H9 (cell line): ENCODE measurements at regions not wholly inside any gene's neighbourhood (a gene's known extent, or its start where the extent isn't known, plus 50 kb on each side); places are given as distances from the start of the nearest gene placed in this dataset.

Experiments used
- DNase-seq: peaks from one replicate; pipeline ENCODE4 v3.0.0-alpha.2; 2017
- H2AFZ ChIP-seq: one replicate; pipeline ENCODE4 v1.6.1; 2013; ENCODE audit warnings: mild to moderate bottlenecking, low read length, control low read depth, moderate library complexity
- H2AK5ac ChIP-seq: 2 replicates; pipeline ENCODE4 v1.6.1; 2013; ENCODE audit warnings: low read length, control low read depth, mixed read lengths; ENCODE audit not compliant: insufficient read length
- H2BK120ac ChIP-seq: one replicate; pipeline ENCODE4 v1.6.1; 2013; ENCODE audit warnings: low read depth, mild to moderate bottlenecking, low read length, control low read depth, inconsistent platforms; ENCODE audit not compliant: poor library complexity, severe bottlenecking
- H2BK12ac ChIP-seq: 2 replicates; pipeline ENCODE4 v1.6.1; 2013; ENCODE audit warnings: low read length, control low read depth, mixed read lengths, low read depth; ENCODE audit not compliant: insufficient read length
- H2BK15ac ChIP-seq: 2 replicates; pipeline ENCODE4 v1.6.1; 2013; ENCODE audit warnings: low read depth, low read length, control low read depth
- H2BK20ac ChIP-seq: one replicate; pipeline ENCODE4 v1.6.1; 2013; ENCODE audit warnings: low read depth, mild to moderate bottlenecking, low read length, control low read depth, inconsistent platforms; ENCODE audit not compliant: poor library complexity, severe bottlenecking
- H2BK5ac ChIP-seq: 2 replicates; pipeline ENCODE4 v1.6.1; 2013; ENCODE audit warnings: low read length, control low read depth, mixed read lengths; ENCODE audit not compliant: insufficient read length
- H3K14ac ChIP-seq: 2 replicates; pipeline ENCODE4 v1.6.1; 2013; ENCODE audit warnings: low read length, control low read depth; ENCODE audit not compliant: insufficient read depth
- H3K18ac ChIP-seq: 2 replicates; pipeline ENCODE4 v1.6.1; 2013; ENCODE audit warnings: low read depth, mild to moderate bottlenecking, mixed read lengths, low read length, control low read depth; ENCODE audit not compliant: insufficient read length
- H3K23ac ChIP-seq: 2 replicates; pipeline ENCODE4 v1.6.1; 2013; ENCODE audit warnings: low read length, control low read depth, mixed read lengths, low read depth; ENCODE audit not compliant: insufficient read length
- H3K23me2 ChIP-seq: 2 replicates; pipeline ENCODE4 v1.6.1; 2013; ENCODE audit warnings: low read depth, mild to moderate bottlenecking, mixed read lengths, low read length, control low read depth; ENCODE audit not compliant: insufficient read length, poor library complexity, severe bottlenecking
- H3K27ac ChIP-seq: 2 replicates; pipeline ENCODE4 v1.5.1; 2013; ENCODE audit warnings: low read length, control low read depth, mixed read lengths, low read depth; ENCODE audit not compliant: insufficient read length
- H3K27me3 ChIP-seq: 2 replicates; pipeline ENCODE4 v1.6.1; 2013; ENCODE audit warnings: low read length, control low read depth, inconsistent platforms; ENCODE audit not compliant: insufficient read depth
- H3K4ac ChIP-seq: 2 replicates; pipeline ENCODE4 v1.6.1; 2013; ENCODE audit warnings: low read depth, mild to moderate bottlenecking, control low read depth, inconsistent platforms, low read length, moderate library complexity
- H3K4me1 ChIP-seq: 2 replicates; pipeline ENCODE4 v1.6.1; 2013; ENCODE audit warnings: low read length, control low read depth, inconsistent platforms; ENCODE audit not compliant: insufficient read depth
- H3K4me2 ChIP-seq: 2 replicates; pipeline ENCODE4 v1.6.1; 2013; ENCODE audit warnings: low read length, control low read depth, mixed read lengths; ENCODE audit not compliant: insufficient read length, insufficient read depth
- H3K56ac ChIP-seq: 2 replicates; pipeline ENCODE4 v1.6.1; 2013; ENCODE audit warnings: low read depth, mild to moderate bottlenecking, mixed read lengths, low read length, control low read depth; ENCODE audit not compliant: insufficient read length
- H3K79me1 ChIP-seq: 2 replicates; pipeline ENCODE4 v1.6.1; 2013; ENCODE audit warnings: low read depth, mild to moderate bottlenecking, moderate library complexity, low read length, control low read depth, inconsistent platforms; ENCODE audit not compliant: insufficient read depth, poor library complexity, severe bottlenecking
- H3K79me2 ChIP-seq: 2 replicates; pipeline ENCODE4 v1.6.1; 2013; ENCODE audit warnings: low read length, control low read depth, inconsistent platforms; ENCODE audit not compliant: insufficient read depth
- H3K9ac ChIP-seq: 2 replicates; pipeline ENCODE4 v1.6.1; 2013; ENCODE audit warnings: low read length, control low read depth, mixed read lengths; ENCODE audit not compliant: insufficient read length; ENCODE audit errors: extremely low read depth
- H3K9me3 ChIP-seq: one replicate; pipeline ENCODE4 v1.6.1; 2013; ENCODE audit warnings: low read depth, low read length, inconsistent platforms; ENCODE audit not compliant: control insufficient read depth
- H3T11ph ChIP-seq: one replicate; pipeline ENCODE4 v1.6.1; 2013; ENCODE audit warnings: mild to moderate bottlenecking, low read length, control low read depth, inconsistent platforms
- H4K20me1 ChIP-seq: one replicate; pipeline ENCODE4 v1.6.1; 2013; ENCODE audit not compliant: control insufficient read depth, insufficient read length, insufficient read depth
- H4K5ac ChIP-seq: 2 replicates; pipeline ENCODE4 v1.6.1; 2013; ENCODE audit warnings: low read depth, mild to moderate bottlenecking, mixed read lengths, low read length, control low read depth; ENCODE audit not compliant: insufficient read length
- H4K8ac ChIP-seq: replicated peaks from 2 replicates; pipeline ENCODE4 v1.6.1; 2013; ENCODE audit warnings: low read length, control low read depth, mixed read lengths, low read depth; ENCODE audit not compliant: insufficient read length
- H4K91ac ChIP-seq: 2 replicates; pipeline ENCODE4 v1.6.1; 2013; ENCODE audit warnings: low read depth, mild to moderate bottlenecking, moderate library complexity, mixed read lengths, low read length, control low read depth; ENCODE audit not compliant: insufficient read length
- H3K27ac Mint-ChIP-seq, 3 experiments: 2 replicates in 2 of 3; 3 replicates in 1 of 3; pipeline ENCODE4 v1.8.0; 2020 to 2021; ENCODE audit warnings: mixed read lengths in 3 of 3, mild to moderate bottlenecking in 1 of 3, moderate library complexity in 1 of 3
- H3K27me3 Mint-ChIP-seq: 2 replicates; pipeline ENCODE4 v1.8.0; 2021; ENCODE audit warnings: low read depth, mild to moderate bottlenecking, moderate library complexity, mixed read lengths
- H3K36me3 Mint-ChIP-seq, 3 experiments: 2 replicates in 2 of 3; 3 replicates in 1 of 3; pipeline ENCODE4 v1.8.0; 2020 to 2021; ENCODE audit warnings: low read depth in 3 of 3, mixed read lengths in 3 of 3; ENCODE audit not compliant: insufficient read depth in 1 of 3
- H3K4me1 Mint-ChIP-seq, 2 experiments: 2 replicates each; pipeline ENCODE4 v1.8.0; 2020; ENCODE audit warnings: mixed read lengths in 2 of 2
- H3K4me3 Mint-ChIP-seq, 2 experiments: 2 replicates in 1 of 2; 3 replicates in 1 of 2; pipeline ENCODE4 v1.8.0; 2020 to 2021; ENCODE audit warnings: mild to moderate bottlenecking in 2 of 2, mixed read lengths in 2 of 2, moderate library complexity in 1 of 2
- H3K9me3 Mint-ChIP-seq, 2 experiments: 2 replicates in 1 of 2; 3 replicates in 1 of 2; pipeline ENCODE4 v1.8.0; 2020; ENCODE audit warnings: mild to moderate bottlenecking in 2 of 2, mixed read lengths in 2 of 2, moderate library complexity in 1 of 2
- CTCF ChIP-seq: fragments of 200-600 bp; sonication (generic); conservative IDR thresholded peaks from 3 replicates; pipeline ENCODE4 v1.8.0; 2021; ENCODE audit warnings: antibody characterized with exemption, mild to moderate bottlenecking
- WGBS: extraction: QIAGEN DNeasy Blood & Tissue Kit; methylation state at CpG from one replicate; pipeline ENCODE4 v1.1.7; 2013; ENCODE audit warnings: missing lambda C conversion rate, low lambda C conversion rate, mixed read lengths; ENCODE audit not compliant: insufficient read length; ENCODE audit errors: extremely low coverage; 5-methylcytosine and 5-hydroxymethylcytosine counted together

- Histone ChIP-seq H2BK15ac (no peak overlapping the region), H3K79me2 (no peaks in the 10 kb centered on the region), H2BK5ac (no peak overlapping the region), H3K4me1 (no peaks in the 10 kb centered on the region), H3K56ac (no peak overlapping the region), H4K20me1 (no peaks in the 10 kb centered on the region), H2AFZ (no peak overlapping the region), H2BK20ac (no peak overlapping the region), H3K18ac (no peak overlapping the region), H3K4me2 (no peak overlapping the region), H3K9me3 (no peaks in the 10 kb centered on the region), H2BK120ac (no peak overlapping the region), H3K23ac (no peak overlapping the region), H2BK12ac (no peak overlapping the region), H3K27me3 (no peaks in the 10 kb centered on the region), H3K4ac (no peak overlapping the region), H4K8ac (no peak overlapping the region), H3K79me1 (no peaks in the 10 kb centered on the region), H3K23me2 (no peaks in the 10 kb centered on the region), H3K9ac (no peak overlapping the region), H3T11ph (no peak overlapping the region), H4K91ac (no peak overlapping the region), H2AK5ac (no peak overlapping the region), H3K14ac (no peak overlapping the region), H4K5ac (no peak overlapping the region), H3K27ac (no peak overlapping the region)
- no peak overlapping the region for H3K27ac Mint-ChIP-seq
- peaks cover 0 to 2% (median 0%) of the 10 kb centered on the region in 3 experiments; a peak in 1 of 7 replicates for H3K36me3 Mint-ChIP-seq
- H3K4me3 Mint-ChIP-seq, result no peak overlapping the region
- no peak for TF ChIP-seq CTCF
- H3K27me3 Mint-ChIP-seq, result no peaks in the 10 kb centered on the region
- WGBS, result no CpG with 5 or more reads among the region's 21 CpGs
- no peak for DNase-seq
- no peaks in the 10 kb centered on the region for H3K4me1 Mint-ChIP-seq
- H3K9me3 Mint-ChIP-seq, result no peaks in the 10 kb centered on the region; a peak in 2 of 5 replicates
These were observed 1244.7 kb upstream of the B3GALT2 start for GRCh38 chr1:194431121-194431520.
